ENCODE measurements at regions not wholly inside any gene's neighbourhood (a gene's known extent, or its start where the extent isn't known, plus 50 kb on each side); places are given as distances from the start of the nearest gene placed in this dataset.

DNA sequence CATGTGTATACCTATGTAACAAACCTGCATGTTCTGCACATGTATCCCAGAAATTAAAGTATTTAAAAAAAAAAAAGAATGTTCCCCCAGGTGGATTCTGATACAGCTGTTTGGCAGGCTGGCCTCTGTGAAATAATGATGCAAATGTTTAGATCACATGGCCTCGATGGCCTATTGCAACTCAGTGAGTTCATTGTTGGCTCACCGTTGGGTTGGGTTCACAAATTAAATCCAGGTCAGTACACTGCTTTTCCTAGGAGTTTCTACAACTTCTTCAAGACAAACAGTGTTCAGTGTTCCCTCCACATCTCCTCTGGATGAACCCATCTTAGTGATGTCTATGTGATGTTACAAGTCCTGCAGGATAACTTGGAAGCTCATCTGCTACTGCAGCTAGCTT, 58.3 kb upstream of the STXBP6 start:
- H4K20me1 ChIP-seq (replicated peaks; ENCODE audit: control insufficient read depth, insufficient read depth, low read length) = no peaks in the 10 kb centered on the region
- no peaks in the 10 kb centered on the region for H3K36me3 ChIP-seq (ENCODE audit: control insufficient read depth, insufficient read depth, low read length)
- no peak for FAIRE-seq
- no peaks in the 10 kb centered on the region for H3K79me2 ChIP-seq (ENCODE audit: control insufficient read depth, insufficient read depth, low read length)
- H2AFZ ChIP-seq (ENCODE audit: low read depth, low read length) = no peak overlapping the region
- ChIA-PET POLR2A (no interaction called here), CTCF (ENCODE audit: low intra/inter-chr PET ratio) (no interaction called here)
- H3K27me3 ChIP-seq (ENCODE audit: control insufficient read depth in 2 of 2, insufficient read depth in 2 of 2, low read length in 2 of 2) = no peaks in the 10 kb centered on the region
- WGBS (ENCODE audit: insufficient coverage, low coverage, missing lambda C conversion rate) = 0% methylated on average over 2 of the region's 2 CpGs
- no peak overlapping the region for H3K27ac ChIP-seq (ENCODE audit: extremely low read depth, low read depth, low read length)
- no peaks in the 10 kb centered on the region for H3K9me1 ChIP-seq (ENCODE audit: control insufficient read depth, insufficient read depth, low read length)
- no TSS peak for BruUV-seq (replicated peaks)
- H3K4me1 ChIP-seq (replicated peaks in 1 of 2; ENCODE audit: control insufficient read depth in 2 of 2, insufficient read depth in 2 of 2, low read length in 2 of 2) = no peaks in the 10 kb centered on the region
- H3K9me3 ChIP-seq (replicated peaks; ENCODE audit: control insufficient read depth, insufficient read depth, low read depth, low read length) = no peaks in the 10 kb centered on the region
- DNase-seq (ENCODE audit: extremely low read depth in 1 of 4, low spot score in 3 of 4) = no peak
- no peak for ATAC-seq
- intact Hi-C loops (cut with micrococcal nuclease) (no loop called here), in situ Hi-C loops (cut with MboI) (no loop called here)
- no peak overlapping the region for H3K4me2 ChIP-seq (ENCODE audit: insufficient read depth, low read length)
- no peak overlapping the region for H3K9ac ChIP-seq (ENCODE audit: insufficient read depth in 1 of 2, low read depth in 2 of 2, low read length in 2 of 2)
- TF ChIP-seq SP1 (CRISPR knock-in tag; IDR thresholded peaks at IDR 0.05) = no peak
- no peak for TF ChIP-seq HLTF (IDR thresholded peaks at IDR 0.05)
- TF ChIP-seq IRF2 (CRISPR knock-in tag; IDR thresholded peaks at IDR 0.05) = no peak
- TF ChIP-seq EP300 (IDR thresholded peaks at IDR 0.05; ENCODE audit: low read length) = no peak
- TF ChIP-seq RFX1 (IDR thresholded peaks at IDR 0.05) = no peak
- TF ChIP-seq SMARCA4 (IDR thresholded peaks at IDR 0.05) = no peak
- TF ChIP-seq, protein P1, sequence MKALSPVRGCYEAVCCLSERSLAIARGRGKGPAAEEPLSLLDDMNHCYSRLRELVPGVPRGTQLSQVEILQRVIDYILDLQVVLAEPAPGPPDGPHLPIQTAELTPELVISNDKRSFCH (CRISPR knock-in tag; IDR thresholded peaks at IDR 0.05) = no peak
- TF ChIP-seq, protein P1 (tag; IDR thresholded peaks at IDR 0.05) = no peak
- TF ChIP-seq NFE2L1 (tag; IDR thresholded peaks at IDR 0.05; ENCODE audit: borderline replicate concordance, low read depth) = no peak
- H3K4me3 ChIP-seq = no peak overlapping the region

Data from K562 (cell line).